HCT116 (cell line): ENCODE measurements at regions not wholly inside any gene's neighbourhood (a gene's known extent, or its start where the extent isn't known, plus 50 kb on each side); places are given as distances from the start of the nearest gene placed in this dataset.

ENCODE experiments used
- ATAC-seq: fragments of 200-7000 bp; cut with Tn5 transposase; 2 replicates; pipeline ENCODE4 v1.9.1; 2020; ENCODE audit warnings: mild to moderate bottlenecking, moderate library complexity
- BruUV-seq: library from RNA; stranded (reverse); fragments of 400-500 nt; replicated peaks from 2 replicates; lab custom pipeline; 2021; lab: Mats Ljungman, UMichigan
- CTCF ChIA-PET: fragments of 300-600 bp; sonication (Branson Sonifier 250); formaldehyde crosslinking; loops from one replicate; lab custom pipeline; 2021; ENCODE audit warnings: antibody characterized with exemption; lab: Charles Lee
- POLR2A ChIA-PET: fragments of 300-600, 350-600 bp; sonication (Branson Sonifier 250); formaldehyde crosslinking; loops from one replicate; lab custom pipeline; 2021; ENCODE audit warnings: antibody characterized with exemption; lab: Charles Lee
- RAD21 ChIA-PET, 2 experiments: fragments of 300-600 bp; sonication (Branson Sonifier 250); formaldehyde crosslinking; loops; one replicate each; lab custom pipeline; 2023; ENCODE audit warnings: low total read pairs in 2 of 2; ENCODE audit not compliant: uncharacterized antibody in 2 of 2, unreplicated experiment in 2 of 2, low non-redundant PET in 1 of 2; lab: Charles Lee
- DNase-seq: peaks from one replicate; pipeline ENCODE4 v3.0.0-alpha.2; 2010; ENCODE audit warnings: low read depth, low spot score
- H2AFZ ChIP-seq: fragments of 200-600 bp; shearing (Covaris generic), sonication (generic); 2 replicates; pipeline ENCODE4 v1.6.1; 2017; ENCODE audit warnings: low read depth, mixed run types, mixed read lengths, antibody characterized with exemption, low read length; ENCODE audit not compliant: poor library complexity, severe bottlenecking
- H3K27ac ChIP-seq: 2 replicates; pipeline ENCODE4 v1.5.1; 2012; ENCODE audit warnings: low read depth, low read length
- H3K27me3 ChIP-seq: fragments of 200-600 bp; sonication (generic); 2 replicates; pipeline ENCODE4 v1.6.1; 2016; ENCODE audit warnings: mixed run types, low read length, mixed read lengths; ENCODE audit not compliant: insufficient read depth
- H3K36me3 ChIP-seq, 2 experiments: fragments of 200-500 bp in 1 of 2; fragments of 200-600 bp in 1 of 2; sonication (Bioruptor generic) in 1 of 2; sonication (generic) in 1 of 2; 2 replicates each; pipeline versions ENCODE4 v1.5.1 to v1.6.1; 2014 to 2016; ENCODE audit warnings: low read length in 2 of 2, inconsistent platforms in 1 of 2, mixed read lengths in 1 of 2, mixed run types in 1 of 2; ENCODE audit not compliant: insufficient read depth in 2 of 2, control insufficient read depth in 1 of 2
- H3K4me1 ChIP-seq, 2 experiments: fragments of 200-600 bp in 1 of 2; sonication (generic) in 1 of 2; 2 replicates each; pipeline versions ENCODE4 v1.5.1 to v1.6.1; 2012 to 2017; ENCODE audit warnings: low read length in 2 of 2, inconsistent platforms in 1 of 2, mild to moderate bottlenecking in 1 of 2, mixed read lengths in 1 of 2, mixed run types in 1 of 2, moderate library complexity in 1 of 2; ENCODE audit not compliant: insufficient read depth in 2 of 2, control insufficient read depth in 1 of 2
- H3K4me2 ChIP-seq: fragments of 200-600 bp; sonication (generic); 2 replicates; pipeline ENCODE4 v1.6.1; 2017; ENCODE audit warnings: mixed run types, low read length, mixed read lengths
- H3K4me3 ChIP-seq, 2 experiments: fragments of 200-600 bp in 1 of 2; sonication (generic) in 1 of 2; replicated peaks in 1 of 2; 2 replicates each; pipeline ENCODE4 v1.5.1; 2011 to 2016; ENCODE audit warnings: low read length in 2 of 2, control low read depth in 1 of 2, low read depth in 1 of 2, mild to moderate bottlenecking in 1 of 2, mixed read lengths in 1 of 2, mixed run types in 1 of 2
- H3K79me2 ChIP-seq: fragments of 200-600 bp; sonication (generic); 2 replicates; pipeline ENCODE4 v1.6.1; 2017; ENCODE audit warnings: mild to moderate bottlenecking, mixed run types, low read length, moderate library complexity, mixed read lengths; ENCODE audit not compliant: insufficient read depth
- H3K9ac ChIP-seq: fragments of 200-600 bp; sonication (generic); 2 replicates; pipeline ENCODE4 v1.6.1; 2016; ENCODE audit warnings: low read length, mixed read lengths
- H3K9me2 ChIP-seq: fragments of 200-600 bp; sonication (generic), shearing (Covaris generic); 2 replicates; pipeline ENCODE4 v1.6.1; 2017; ENCODE audit warnings: mixed run types, mild to moderate bottlenecking, moderate library complexity; ENCODE audit not compliant: insufficient read depth
- H3K9me3 ChIP-seq, 2 experiments: fragments of 200-500 bp in 1 of 2; fragments of 200-600 bp in 1 of 2; sonication (Bioruptor generic) in 1 of 2; sonication (generic) in 1 of 2; 2 replicates each; pipeline ENCODE4 v1.6.1; 2014 to 2017; ENCODE audit warnings: low read length in 2 of 2, mixed read lengths in 2 of 2, inconsistent platforms in 1 of 2, low read depth in 1 of 2, mild to moderate bottlenecking in 1 of 2, mixed run types in 1 of 2, moderate library complexity in 1 of 2; ENCODE audit not compliant: control insufficient read depth in 1 of 2, insufficient read depth in 1 of 2
- H4K20me1 ChIP-seq: fragments of 200-600 bp; sonication (generic), shearing (Covaris generic); 2 replicates; pipeline ENCODE4 v1.6.1; 2017; ENCODE audit warnings: mixed run types, mild to moderate bottlenecking, moderate library complexity; ENCODE audit not compliant: insufficient read depth
- CBX3 ChIP-seq: IDR thresholded peaks from 2 replicates; pipeline ENCODE4 v1.6.1; 2012; ENCODE audit warnings: low read depth
- EGR1 ChIP-seq: IDR thresholded peaks from 2 replicates; pipeline ENCODE4 v1.6.1; 2012; ENCODE audit warnings: low read depth
- EZH2 ChIP-seq: fragments of 200-600 bp; sonication (generic); IDR thresholded peaks from 2 replicates; pipeline ENCODE4 v1.6.1; 2017; ENCODE audit warnings: antibody characterized with exemption, mixed run types
- FOSL1 ChIP-seq: IDR thresholded peaks from 2 replicates; pipeline ENCODE4 v1.6.1; 2012; ENCODE audit warnings: low read depth
- JUND ChIP-seq: IDR thresholded peaks from 2 replicates; pipeline ENCODE4 v1.6.1; 2012
- MAX ChIP-seq: IDR thresholded peaks from 2 replicates; pipeline ENCODE4 v1.6.1; 2012
- POLR2A ChIP-seq: IDR thresholded peaks from 2 replicates; pipeline ENCODE4 v1.7.0; 2011; ENCODE audit warnings: borderline replicate concordance; ENCODE audit not compliant: insufficient read depth, insufficient read length; ENCODE audit errors: extremely low read depth
- POLR2AphosphoS5 ChIP-seq: IDR thresholded peaks from 2 replicates; pipeline ENCODE4 v1.6.1; 2011; ENCODE audit warnings: mild to moderate bottlenecking, low read depth, low read length, moderate library complexity
- RAD21 ChIP-seq: IDR thresholded peaks from 2 replicates; pipeline ENCODE4 v1.6.1; 2012; ENCODE audit warnings: low read depth, mild to moderate bottlenecking
- SIN3A ChIP-seq: IDR thresholded peaks from 2 replicates; pipeline ENCODE4 v1.6.1; 2012; ENCODE audit warnings: low read depth
- TCF7L2 ChIP-seq: IDR thresholded peaks from 2 replicates; pipeline ENCODE4 v1.7.0; 2011; ENCODE audit warnings: borderline replicate concordance, inconsistent platforms; ENCODE audit not compliant: insufficient read depth, insufficient read length; ENCODE audit errors: extremely low read depth
- YY1 ChIP-seq: IDR thresholded peaks from 2 replicates; pipeline ENCODE4 v1.6.1; 2011; ENCODE audit warnings: low read length, low read depth, moderate library complexity, mild to moderate bottlenecking; ENCODE audit not compliant: insufficient replicate concordance; ENCODE audit errors: extremely low read depth
- ZFX ChIP-seq: fragments of 450-650 bp; IDR thresholded peaks from 2 replicates; pipeline ENCODE4 v1.6.1; 2017
- intact Hi-C: fragments of 100-400 bp; cut with micrococcal nuclease; formaldehyde crosslinking; loops from 2 replicates; pipeline ENCODE4 v1.10.0; 2022
- TF ChIP-seq, protein P1 (sequence below): IDR thresholded peaks from 2 replicates; pipeline ENCODE4 v1.6.1; 2012
- TF ChIP-seq, protein P2 (sequence below): IDR thresholded peaks from 2 replicates; pipeline ENCODE4 v1.6.1; 2012; ENCODE audit warnings: low read depth
- TF ChIP-seq, protein P3 (sequence below): IDR thresholded peaks from 2 replicates; pipeline ENCODE4 v1.6.1; 2011; ENCODE audit warnings: mild to moderate bottlenecking, low read length, moderate library complexity; ENCODE audit not compliant: insufficient replicate concordance; ENCODE audit errors: extremely low read depth

GRCh38 chr3:43789028-43789427 lies 98.3 kb downstream of the ABHD5 start:
- no peaks in the 10 kb centered on the region for H3K4me1 ChIP-seq
- BruUV-seq = no TSS peak
- no peaks in the 10 kb centered on the region for H4K20me1 ChIP-seq
- intact Hi-C loops = no loop called here
- H3K9ac ChIP-seq = no peak overlapping the region
- no peak for ATAC-seq
- ChIA-PET POLR2A (no interaction called here), RAD21 (no interaction called here), CTCF (no interaction called here)
- no peaks in the 10 kb centered on the region for H3K9me3 ChIP-seq
- TF ChIP-seq CBX3 = no peak
- no peak for TF ChIP-seq POLR2A
- no peak for TF ChIP-seq POLR2AphosphoS5
- no peak for TF ChIP-seq RAD21
- H2AFZ ChIP-seq = no peak overlapping the region
- H3K27ac ChIP-seq = no peak overlapping the region
- no peaks in the 10 kb centered on the region for H3K79me2 ChIP-seq
- no peak overlapping the region for H3K4me3 ChIP-seq
- H3K4me2 ChIP-seq = no peak overlapping the region
- H3K9me2 ChIP-seq = no peaks in the 10 kb centered on the region
- H3K27me3 ChIP-seq = peaks cover 27% of the 10 kb centered on the region; the same call in 1 of the 2 replicates
- H3K36me3 ChIP-seq = no peaks in the 10 kb centered on the region
- no peak for DNase-seq

DNA sequence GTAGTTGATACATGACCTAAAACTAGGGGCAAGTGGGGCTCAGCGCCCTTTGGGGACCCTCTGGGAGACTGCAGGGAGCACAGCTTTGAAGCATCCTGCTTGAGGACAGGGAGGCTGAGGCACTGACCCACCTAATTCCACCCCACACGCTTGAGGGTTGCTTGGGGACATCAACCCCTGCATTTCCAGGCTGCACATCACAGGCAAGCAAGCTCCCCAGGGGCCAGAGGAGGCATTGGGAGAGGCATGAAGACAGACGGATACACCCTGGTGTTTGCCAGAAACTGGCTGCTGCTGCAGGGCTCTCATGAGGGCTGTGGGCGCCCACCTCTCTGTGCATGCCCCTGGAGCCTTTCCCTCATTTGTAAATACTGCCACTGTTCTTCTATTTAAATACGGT lies 99.3 kb downstream of the ABHD5 start:
- H3K79me2 ChIP-seq = no peaks in the 10 kb centered on the region
- H3K9me3 ChIP-seq = no peaks in the 10 kb centered on the region
- intact Hi-C loops = no loop called here
- peaks cover 27% of the 10 kb centered on the region; the same call in 1 of the 2 replicates for H3K27me3 ChIP-seq
- ATAC-seq (no peak), DNase-seq (no peak)
- RAD21 ChIA-PET = no interaction called here
- POLR2A ChIA-PET = no interaction called here
- no peak overlapping the region for H3K4me2 ChIP-seq
- H3K36me3 ChIP-seq = no peaks in the 10 kb centered on the region
- H3K9ac ChIP-seq = no peak overlapping the region
- H3K27ac ChIP-seq = no peak overlapping the region
- H4K20me1 ChIP-seq = no peaks in the 10 kb centered on the region
- H2AFZ ChIP-seq = no peak overlapping the region
- peaks cover 0 to 8% of the 10 kb centered on the region in 2 experiments; a peak in 1 of 4 replicates for H3K4me1 ChIP-seq
- CTCF ChIA-PET = no interaction called here
- no peak overlapping the region for H3K4me3 ChIP-seq
- no TSS peak for BruUV-seq
- H3K9me2 ChIP-seq = no peaks in the 10 kb centered on the region
- TF ChIP-seq JUND = no peak
- TF ChIP-seq EGR1 = no peak
- TF ChIP-seq, protein P1, sequence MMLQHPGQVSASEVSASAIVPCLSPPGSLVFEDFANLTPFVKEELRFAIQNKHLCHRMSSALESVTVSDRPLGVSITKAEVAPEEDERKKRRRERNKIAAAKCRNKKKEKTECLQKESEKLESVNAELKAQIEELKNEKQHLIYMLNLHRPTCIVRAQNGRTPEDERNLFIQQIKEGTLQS = no peak
- TF ChIP-seq FOSL1 = no peak
- TF ChIP-seq YY1 = no peak
- TF ChIP-seq, protein P2, sequence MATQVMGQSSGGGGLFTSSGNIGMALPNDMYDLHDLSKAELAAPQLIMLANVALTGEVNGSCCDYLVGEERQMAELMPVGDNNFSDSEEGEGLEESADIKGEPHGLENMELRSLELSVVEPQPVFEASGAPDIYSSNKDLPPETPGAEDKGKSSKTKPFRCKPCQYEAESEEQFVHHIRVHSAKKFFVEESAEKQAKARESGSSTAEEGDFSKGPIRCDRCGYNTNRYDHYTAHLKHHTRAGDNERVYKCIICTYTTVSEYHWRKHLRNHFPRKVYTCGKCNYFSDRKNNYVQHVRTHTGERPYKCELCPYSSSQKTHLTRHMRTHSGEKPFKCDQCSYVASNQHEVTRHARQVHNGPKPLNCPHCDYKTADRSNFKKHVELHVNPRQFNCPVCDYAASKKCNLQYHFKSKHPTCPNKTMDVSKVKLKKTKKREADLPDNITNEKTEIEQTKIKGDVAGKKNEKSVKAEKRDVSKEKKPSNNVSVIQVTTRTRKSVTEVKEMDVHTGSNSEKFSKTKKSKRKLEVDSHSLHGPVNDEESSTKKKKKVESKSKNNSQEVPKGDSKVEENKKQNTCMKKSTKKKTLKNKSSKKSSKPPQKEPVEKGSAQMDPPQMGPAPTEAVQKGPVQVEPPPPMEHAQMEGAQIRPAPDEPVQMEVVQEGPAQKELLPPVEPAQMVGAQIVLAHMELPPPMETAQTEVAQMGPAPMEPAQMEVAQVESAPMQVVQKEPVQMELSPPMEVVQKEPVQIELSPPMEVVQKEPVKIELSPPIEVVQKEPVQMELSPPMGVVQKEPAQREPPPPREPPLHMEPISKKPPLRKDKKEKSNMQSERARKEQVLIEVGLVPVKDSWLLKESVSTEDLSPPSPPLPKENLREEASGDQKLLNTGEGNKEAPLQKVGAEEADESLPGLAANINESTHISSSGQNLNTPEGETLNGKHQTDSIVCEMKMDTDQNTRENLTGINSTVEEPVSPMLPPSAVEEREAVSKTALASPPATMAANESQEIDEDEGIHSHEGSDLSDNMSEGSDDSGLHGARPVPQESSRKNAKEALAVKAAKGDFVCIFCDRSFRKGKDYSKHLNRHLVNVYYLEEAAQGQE = no peak
- no peak for TF ChIP-seq EZH2
- no peak for TF ChIP-seq SIN3A
- no peak for TF ChIP-seq ZFX
- TF ChIP-seq TCF7L2 = no peak
- TF ChIP-seq MAX = no peak
- no peak for TF ChIP-seq RAD21
- TF ChIP-seq, protein P3, sequence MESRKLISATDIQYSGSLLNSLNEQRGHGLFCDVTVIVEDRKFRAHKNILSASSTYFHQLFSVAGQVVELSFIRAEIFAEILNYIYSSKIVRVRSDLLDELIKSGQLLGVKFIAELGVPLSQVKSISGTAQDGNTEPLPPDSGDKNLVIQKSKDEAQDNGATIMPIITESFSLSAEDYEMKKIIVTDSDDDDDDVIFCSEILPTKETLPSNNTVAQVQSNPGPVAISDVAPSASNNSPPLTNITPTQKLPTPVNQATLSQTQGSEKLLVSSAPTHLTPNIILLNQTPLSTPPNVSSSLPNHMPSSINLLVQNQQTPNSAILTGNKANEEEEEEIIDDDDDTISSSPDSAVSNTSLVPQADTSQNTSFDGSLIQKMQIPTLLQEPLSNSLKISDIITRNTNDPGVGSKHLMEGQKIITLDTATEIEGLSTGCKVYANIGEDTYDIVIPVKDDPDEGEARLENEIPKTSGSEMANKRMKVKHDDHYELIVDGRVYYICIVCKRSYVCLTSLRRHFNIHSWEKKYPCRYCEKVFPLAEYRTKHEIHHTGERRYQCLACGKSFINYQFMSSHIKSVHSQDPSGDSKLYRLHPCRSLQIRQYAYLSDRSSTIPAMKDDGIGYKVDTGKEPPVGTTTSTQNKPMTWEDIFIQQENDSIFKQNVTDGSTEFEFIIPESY = no peak
